ENCODE measurements at regions not wholly inside any gene's neighbourhood (a gene's known extent, or its start where the extent isn't known, plus 50 kb on each side); places are given as distances from the start of the nearest gene placed in this dataset.

GRCh38 chr20:50341880-50342637, 151.4 kb downstream of the CEBPB start:
- TF ChIP-seq CTCF (IDR thresholded peaks at IDR 0.05), result no peak
- TF ChIP-seq POLR2A (IDR thresholded peaks at IDR 0.05), result no peak
- no peak for TF ChIP-seq POLR2AphosphoS5 (IDR thresholded peaks at IDR 0.05)

Measured in breast epithelium (tissue), 3 donors.